Left ventricle myocardium superior (tissue), 1 donor: ENCODE measurements at regions not wholly inside any gene's neighbourhood (a gene's known extent, or its start where the extent isn't known, plus 50 kb on each side); places are given as distances from the start of the nearest gene placed in this dataset.

Source experiments
- ATAC-seq: fragments of 200-7000 bp; cut with Tn5 transposase; one replicate; pipeline ENCODE4 v1.9.1; 2020; ENCODE audit warnings: mild to moderate bottlenecking, moderate library complexity
- DNase-seq: peaks from one replicate; pipeline ENCODE4 v3.0.0-alpha.2; 2020
- intact Hi-C: fragments of 100-400 bp; cut with micrococcal nuclease; formaldehyde crosslinking; loops from one replicate; pipeline ENCODE4 v1.11.0; 2022
- donor health status: DM: no; HTN: yes; CAD: no; lungs with severe emphysema.

GRCh38 chr4:184533908-184534307 is 59.6 kb upstream of the IRF2 start:
- no peak for DNase-seq
- ATAC-seq = no peak
- intact Hi-C loops = no loop called here

DNA sequence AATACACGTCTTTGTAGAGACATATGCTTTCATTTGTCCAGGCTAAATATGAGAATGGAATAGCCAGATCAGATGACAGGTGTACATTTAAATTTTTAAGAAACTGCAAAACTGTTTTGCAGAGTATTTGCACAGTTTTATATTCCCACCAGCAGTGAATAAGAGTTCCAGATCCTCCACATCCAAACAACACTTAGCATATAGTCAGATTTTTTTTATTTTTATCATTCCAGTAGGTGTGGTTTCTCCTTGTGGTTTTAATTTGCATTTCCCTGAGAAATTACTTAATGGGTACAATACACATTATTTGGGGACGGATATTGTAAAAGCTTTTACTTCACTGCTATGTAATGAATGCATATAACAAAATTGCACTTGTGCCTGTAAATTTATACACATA is 56.7 kb upstream of the IRF2 start:
- ATAC-seq = no peak
- intact Hi-C loops = no loop called here

GRCh38 chr4:184529283-184529682 is 54.9 kb upstream of the IRF2 start:
- no peak for ATAC-seq
- no peak for DNase-seq
- intact Hi-C loops = no loop called here

More for the DNA sequence above, 56.7 kb upstream of the IRF2 start:
- no peak for DNase-seq

DNA sequence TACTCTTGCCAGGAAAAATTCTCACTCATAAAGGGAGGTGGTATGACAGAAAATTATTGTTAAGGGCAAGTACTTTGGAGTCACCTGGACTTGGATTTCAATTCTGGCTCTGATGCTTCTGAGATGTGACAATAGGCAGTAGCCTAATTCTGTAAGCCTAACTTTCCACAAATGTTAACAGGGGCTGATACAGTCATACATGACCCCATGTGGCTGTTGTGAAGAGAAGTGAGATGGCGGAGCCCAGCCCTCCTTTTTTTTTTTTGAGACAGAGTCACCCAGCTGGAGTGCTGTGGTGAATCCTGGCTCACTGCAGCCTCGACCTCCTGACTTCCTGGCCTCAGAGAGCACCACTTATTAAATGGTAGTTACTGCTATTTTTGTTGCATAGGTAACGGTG is 54.4 kb upstream of the IRF2 start:
- intact Hi-C loops = no loop called here
- DNase-seq = no peak
- ATAC-seq = no peak

- no peak for DNase-seq
- ATAC-seq = no peak
- intact Hi-C loops = no loop called here
These were observed 53.7 kb upstream of the IRF2 start for GRCh38 chr4:184528051-184528450.

- no peak for ATAC-seq
- no peak for DNase-seq
- intact Hi-C loops = no loop called here
These were observed 51.9 kb upstream of the IRF2 start for GRCh38 chr4:184526228-184526627.
